Endothelial cell (in vitro differentiated cells): ENCODE measurements at regions not wholly inside any gene's neighbourhood (a gene's known extent, or its start where the extent isn't known, plus 50 kb on each side); places are given as distances from the start of the nearest gene placed in this dataset.

Experiments
- DNase-seq: peaks from one replicate; pipeline ENCODE4 v3.0.0; 2021; ENCODE audit warnings: low spot score
- H3K27ac Mint-ChIP-seq: one replicate; pipeline ENCODE4 v1.8.0; 2021; ENCODE audit warnings: mixed read lengths, inconsistent platforms; ENCODE audit not compliant: unreplicated experiment
- H3K27me3 Mint-ChIP-seq: one replicate; pipeline ENCODE4 v1.8.0; 2021; ENCODE audit warnings: mild to moderate bottlenecking, moderate library complexity, mixed read lengths, inconsistent platforms; ENCODE audit not compliant: unreplicated experiment
- H3K36me3 Mint-ChIP-seq: one replicate; pipeline ENCODE4 v1.8.0; 2021; ENCODE audit warnings: mild to moderate bottlenecking, low read depth, mixed read lengths, inconsistent platforms; ENCODE audit not compliant: unreplicated experiment
- H3K4me1 Mint-ChIP-seq: one replicate; pipeline ENCODE4 v1.8.0; 2021; ENCODE audit warnings: mild to moderate bottlenecking, mixed read lengths, inconsistent platforms; ENCODE audit not compliant: unreplicated experiment
- H3K4me3 Mint-ChIP-seq: one replicate; pipeline ENCODE4 v1.8.0; 2021; ENCODE audit warnings: mild to moderate bottlenecking, mixed read lengths, inconsistent platforms; ENCODE audit not compliant: unreplicated experiment
- H3K9me3 Mint-ChIP-seq: one replicate; pipeline ENCODE4 v1.8.0; 2021; ENCODE audit warnings: mixed read lengths, inconsistent platforms; ENCODE audit not compliant: unreplicated experiment
- CTCF ChIP-seq: fragments of 200-600 bp; sonication (generic); IDR thresholded peaks from one replicate; pipeline ENCODE4 v1.5.0; 2021; ENCODE audit warnings: antibody characterized with exemption; ENCODE audit not compliant: unreplicated experiment

GRCh38 chr1:184255560-184255959, 131.3 kb upstream of the C1orf21 start:
- Mint-ChIP-seq H3K36me3 (no peaks in the 10 kb centered on the region), H3K4me3 (no peak overlapping the region), H3K27ac (no peak overlapping the region), H3K9me3 (no peaks in the 10 kb centered on the region), H3K27me3 (no peaks in the 10 kb centered on the region), H3K4me1 (peaks cover 8% of the 10 kb centered on the region)
- no peak for DNase-seq
- no peak for TF ChIP-seq CTCF

GRCh38 chr1:184257873-184258272, 129.0 kb upstream of the C1orf21 start:
- Mint-ChIP-seq H3K27me3 (no peaks in the 10 kb centered on the region), H3K4me3 (no peak overlapping the region), H3K9me3 (no peaks in the 10 kb centered on the region), H3K4me1 (peaks cover 8% of the 10 kb centered on the region), H3K27ac (no peak overlapping the region), H3K36me3 (no peaks in the 10 kb centered on the region)
- no peak for DNase-seq
- no peak for TF ChIP-seq CTCF

- no peak overlapping the region for H3K4me3 Mint-ChIP-seq
- TF ChIP-seq CTCF: no peak
- H3K4me1 Mint-ChIP-seq: peaks cover 8% of the 10 kb centered on the region
- DNase-seq: no peak
- H3K27me3 Mint-ChIP-seq: no peaks in the 10 kb centered on the region
- H3K27ac Mint-ChIP-seq: no peak overlapping the region
- no peaks in the 10 kb centered on the region for H3K9me3 Mint-ChIP-seq
- no peaks in the 10 kb centered on the region for H3K36me3 Mint-ChIP-seq
These were observed 128.3 kb upstream of the C1orf21 start for GRCh38 chr1:184258525-184258924.

GRCh38 chr1:184260382-184260781, 126.4 kb upstream of the C1orf21 start:
- Mint-ChIP-seq H3K27me3 (no peaks in the 10 kb centered on the region), H3K4me3 (no peak overlapping the region), H3K4me1 (peaks cover 8% of the 10 kb centered on the region), H3K36me3 (no peaks in the 10 kb centered on the region), H3K27ac (no peak overlapping the region), H3K9me3 (no peaks in the 10 kb centered on the region)
- TF ChIP-seq CTCF: no peak
- no peak for DNase-seq

- no peaks in the 10 kb centered on the region for H3K27me3 Mint-ChIP-seq
- no peak overlapping the region for H3K27ac Mint-ChIP-seq
- H3K4me1 Mint-ChIP-seq: peaks cover 5% of the 10 kb centered on the region
- no peak for TF ChIP-seq CTCF
- H3K4me3 Mint-ChIP-seq: no peak overlapping the region
- no peaks in the 10 kb centered on the region for H3K9me3 Mint-ChIP-seq
- no peak for DNase-seq
- no peaks in the 10 kb centered on the region for H3K36me3 Mint-ChIP-seq
These were observed 124.7 kb upstream of the C1orf21 start for GRCh38 chr1:184262109-184262508.
